Muscle of leg (tissue), 3 donors: ENCODE measurements at regions not wholly inside any gene's neighbourhood (a gene's known extent, or its start where the extent isn't known, plus 50 kb on each side); places are given as distances from the start of the nearest gene placed in this dataset.
A peak's percentile ranks its signal among the peaks of the same experiment; 100 is the strongest.
"Not testable (repeated sequence)": the region's sequence is repeated elsewhere in the genome, so short reads cannot be mapped to it uniquely, and the experiment has no call there.

ENCODE experiments used
- DNase-seq: peaks from one replicate; pipeline ENCODE4 v3.0.0; 2013
- H3K27ac ChIP-seq: one replicate; pipeline ENCODE4 v1.5.1; 2013; ENCODE audit warnings: mild to moderate bottlenecking, low read length, control low read depth
- H3K27me3 ChIP-seq: one replicate; pipeline ENCODE4 v1.6.1; 2013; ENCODE audit warnings: low read length; ENCODE audit not compliant: control insufficient read depth, insufficient read depth
- H3K36me3 ChIP-seq: one replicate; pipeline ENCODE4 v1.6.1; 2013; ENCODE audit warnings: low read length; ENCODE audit not compliant: control insufficient read depth, insufficient read depth
- H3K4me1 ChIP-seq: one replicate; pipeline ENCODE4 v1.6.1; 2013; ENCODE audit warnings: low read length; ENCODE audit not compliant: control insufficient read depth, insufficient read depth
- H3K4me3 ChIP-seq: one replicate; pipeline ENCODE4 v1.5.1; 2013; ENCODE audit warnings: low read length, control low read depth
- H3K9me3 ChIP-seq: replicated peaks from 2 replicates; pipeline ENCODE4 v1.6.1; 2013; ENCODE audit warnings: low read depth, low read length; ENCODE audit not compliant: control insufficient read depth
- WGBS: methylation state at CpG from one replicate; pipeline ENCODE4 v1.1.5; 2013; ENCODE audit warnings: missing lambda C conversion rate; ENCODE audit not compliant: insufficient coverage; 5-methylcytosine and 5-hydroxymethylcytosine counted together

GRCh38 chr2:175786471-175787124, 215.5 kb downstream of the LNPK start:
- Histone ChIP-seq H3K9me3 (no peaks in the 10 kb centered on the region), H3K4me3 (no peak overlapping the region), H3K27ac (no peak overlapping the region), H3K36me3 (no peaks in the 10 kb centered on the region), H3K4me1 (peaks cover 2% of the 10 kb centered on the region), H3K27me3 (no peaks in the 10 kb centered on the region)
- DNase-seq, result no peak
- 43% methylated on average over 1 of the region's 3 CpGs for WGBS

DNA sequence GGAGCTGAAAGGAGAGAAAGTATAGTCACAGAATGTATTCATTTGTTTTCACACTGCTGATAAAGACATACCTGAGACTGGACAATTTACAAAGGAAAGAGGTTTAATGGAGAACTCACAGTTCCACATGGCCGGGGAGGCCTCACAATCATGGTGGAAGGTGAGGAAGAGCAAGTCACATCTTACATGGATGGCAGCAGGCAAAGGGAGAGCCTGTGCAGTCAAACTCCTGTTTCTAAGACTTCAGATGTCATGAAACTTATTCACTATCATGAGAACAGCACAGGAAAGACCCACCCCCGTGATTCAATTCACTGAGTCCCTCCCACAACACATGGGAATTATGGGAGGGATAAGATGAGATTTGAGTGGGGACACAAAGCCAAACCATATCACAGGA, 224.7 kb downstream of the LNPK start:
- not testable (repeated sequence) for H3K36me3 ChIP-seq, H3K9me3 ChIP-seq, H3K4me3 ChIP-seq, DNase-seq, H3K27ac ChIP-seq, H3K27me3 ChIP-seq, H3K4me1 ChIP-seq
- WGBS, result 100% methylated on average over 1 of the region's 2 CpGs

- DNase-seq, result no peak
- no peaks in the 10 kb centered on the region for H3K27me3 ChIP-seq
- no CpG with 5 or more reads among the region's 1 CpG for WGBS
These were observed 232.9 kb downstream of the LNPK start for GRCh38 chr2:175769200-175769599.

DNA sequence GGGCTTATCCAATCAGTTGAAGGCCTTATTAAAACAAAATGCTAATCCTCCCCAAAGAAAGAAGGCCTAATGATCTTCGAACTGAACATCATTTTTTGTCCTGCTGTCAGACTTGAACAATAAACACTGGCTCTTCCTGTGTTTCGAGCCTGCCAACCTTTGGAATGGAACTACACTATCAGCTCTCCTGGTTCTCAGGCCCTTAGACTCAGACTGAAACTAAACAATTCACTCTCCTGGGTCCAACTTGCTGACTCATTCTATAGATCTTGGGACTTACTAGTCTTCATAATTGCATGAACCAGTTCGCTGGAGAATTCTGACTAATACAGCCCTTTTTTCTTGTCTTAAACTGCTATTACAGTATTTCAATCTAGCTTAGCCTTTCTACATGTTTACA, 235.2 kb downstream of the LNPK start:
- Histone ChIP-seq H3K36me3 (no peaks in the 10 kb centered on the region), H3K4me3 (no peak overlapping the region), H3K27ac (no peak overlapping the region), H3K27me3 (no peaks in the 10 kb centered on the region), H3K4me1 (peaks cover 7% of the 10 kb centered on the region), H3K9me3 (no peaks in the 10 kb centered on the region)
- DNase-seq, result no peak
- 51% methylated on average over 2 of the region's 3 CpGs for WGBS

More at GRCh38 chr2:175769200-175769599, 232.9 kb downstream of the LNPK start:
- Histone ChIP-seq H3K4me3 (no peak overlapping the region), H3K9me3 (no peaks in the 10 kb centered on the region), H3K27ac (no peak overlapping the region), H3K36me3 (no peaks in the 10 kb centered on the region), H3K4me1 (peaks cover 7% of the 10 kb centered on the region)

GRCh38 chr2:175755656-175756386, 246.2 kb downstream of the LNPK start:
- Histone ChIP-seq H3K4me1 (no peaks in the 10 kb centered on the region), H3K27me3 (no peaks in the 10 kb centered on the region), H3K36me3 (no peaks in the 10 kb centered on the region), H3K9me3 (no peaks in the 10 kb centered on the region), H3K27ac (no peak overlapping the region), H3K4me3 (no peak overlapping the region)
- no CpG with 5 or more reads among the region's 4 CpGs for WGBS
- no peak for DNase-seq

- Histone ChIP-seq H3K9me3 (no peaks in the 10 kb centered on the region), H3K4me1 (no peaks in the 10 kb centered on the region), H3K36me3 (no peaks in the 10 kb centered on the region), H3K4me3 (no peak overlapping the region), H3K27ac (no peak overlapping the region), H3K27me3 (no peaks in the 10 kb centered on the region)
- DNase-seq, result no peak
These were observed 246.9 kb downstream of the LNPK start for GRCh38 chr2:175755169-175755568.

DNA sequence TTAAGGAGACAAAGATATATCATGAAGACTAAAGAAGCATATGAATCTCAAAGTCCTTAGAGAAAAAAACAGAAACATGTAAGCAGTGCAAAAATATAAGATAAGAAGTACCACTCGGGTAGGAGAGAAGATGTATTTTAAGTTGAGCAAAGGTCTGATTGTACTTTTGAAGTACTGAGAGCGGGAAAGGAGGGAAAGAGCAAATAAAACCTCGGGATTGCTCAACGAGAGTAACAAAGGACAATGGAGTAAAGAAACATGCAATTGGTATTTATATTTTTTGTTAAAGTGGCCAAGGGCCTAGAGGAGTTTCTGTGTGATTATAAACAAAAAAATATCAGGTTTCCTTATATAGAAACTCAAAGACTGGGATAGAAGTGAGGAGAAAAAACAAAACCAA, 251.9 kb downstream of the LNPK start:
- no peak overlapping the region for H3K4me3 ChIP-seq

DNA sequence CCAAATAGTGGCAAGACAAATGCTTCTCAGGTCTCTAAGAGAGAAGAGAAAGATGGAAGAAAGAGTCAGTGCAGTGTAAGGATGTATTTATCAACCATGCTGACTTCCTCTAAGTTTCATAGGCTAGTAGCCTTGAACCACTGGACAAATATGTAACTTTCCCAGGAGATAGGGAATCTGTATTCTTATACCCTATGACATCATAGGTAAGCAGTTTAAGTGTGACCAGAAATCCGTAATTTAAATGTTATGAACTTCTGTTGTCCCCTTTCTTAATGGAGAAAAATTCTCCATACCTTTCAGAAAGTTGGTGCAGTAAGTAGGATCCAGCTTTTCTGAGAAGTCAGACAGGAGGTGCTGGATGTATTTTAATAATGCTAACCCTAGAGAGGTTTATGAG, 256.2 kb downstream of the LNPK start:
- H3K9me3 ChIP-seq, result no peaks in the 10 kb centered on the region
- no peaks in the 10 kb centered on the region for H3K36me3 ChIP-seq
- no peak overlapping the region for H3K4me3 ChIP-seq
- WGBS, result no CpG with 5 or more reads among the region's 1 CpG
- H3K4me1 ChIP-seq, result peaks cover 18% of the 10 kb centered on the region
- H3K27me3 ChIP-seq, result peaks cover 2% of the 10 kb centered on the region
- DNase-seq, result no peak
- H3K27ac ChIP-seq, result no peak overlapping the region

More for the DNA sequence above, 251.9 kb downstream of the LNPK start:
- Histone ChIP-seq H3K36me3 (no peaks in the 10 kb centered on the region), H3K9me3 (no peaks in the 10 kb centered on the region), H3K4me1 (peaks cover 13% of the 10 kb centered on the region), H3K27ac (no peak overlapping the region), H3K27me3 (peaks cover 2% of the 10 kb centered on the region)
- 87% methylated on average over 3 of the region's 4 CpGs for WGBS
- DNase-seq, result no peak

GRCh38 chr2:175744000-175744399, 258.1 kb downstream of the LNPK start:
- Histone ChIP-seq H3K27me3 (peaks cover 2% of the 10 kb centered on the region), H3K4me3 (no peak overlapping the region), H3K36me3 (no peaks in the 10 kb centered on the region), H3K4me1 (peaks cover 18% of the 10 kb centered on the region), H3K27ac (peak overlapping the region; percentile 26), H3K9me3 (no peaks in the 10 kb centered on the region)
- DNase-seq, result no peak
- 28% methylated on average over 2 of the region's 8 CpGs for WGBS

DNA sequence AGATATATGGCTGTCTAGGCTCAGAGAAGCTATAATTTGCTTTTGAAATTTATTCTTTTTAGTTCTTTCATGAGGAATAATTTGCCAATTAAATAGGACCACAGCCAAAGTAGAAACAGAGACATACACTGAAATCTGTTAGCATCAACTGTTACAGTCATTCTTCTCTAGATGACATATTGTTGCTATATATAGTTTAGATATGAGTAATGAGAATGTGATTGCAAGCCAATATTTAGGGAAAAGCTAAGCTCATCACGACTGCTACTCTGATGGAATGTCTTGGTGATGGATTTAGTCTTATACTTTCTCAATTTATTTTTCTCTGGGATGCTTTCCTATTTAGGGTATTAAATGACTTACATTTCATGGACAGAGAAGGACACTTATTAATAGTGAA, 259.1 kb downstream of the LNPK start:
- peak; percentile 55 for DNase-seq
- no peaks in the 10 kb centered on the region for H3K36me3 ChIP-seq
- no CpG with 5 or more reads among the region's 1 CpG for WGBS
- no peak overlapping the region for H3K4me3 ChIP-seq
- H3K9me3 ChIP-seq, result no peaks in the 10 kb centered on the region
- no peak overlapping the region for H3K27ac ChIP-seq
- H3K27me3 ChIP-seq, result peaks cover 2% of the 10 kb centered on the region
- peaks cover 16% of the 10 kb centered on the region for H3K4me1 ChIP-seq
